GM19455 (cell line): ENCODE measurements at regions not wholly inside any gene's neighbourhood (a gene's known extent, or its start where the extent isn't known, plus 50 kb on each side); places are given as distances from the start of the nearest gene placed in this dataset.

Experiments used
- ATAC-seq: cut with Tn5 transposase; IDR thresholded peaks from one replicate; pipeline ENCODE4 v1.9.1; 2021; ENCODE audit not compliant: unreplicated experiment

GRCh38 chr5:174282391-174282790 lies 236.9 kb downstream of the NSG2 start:
- no peak for ATAC-seq

DNA sequence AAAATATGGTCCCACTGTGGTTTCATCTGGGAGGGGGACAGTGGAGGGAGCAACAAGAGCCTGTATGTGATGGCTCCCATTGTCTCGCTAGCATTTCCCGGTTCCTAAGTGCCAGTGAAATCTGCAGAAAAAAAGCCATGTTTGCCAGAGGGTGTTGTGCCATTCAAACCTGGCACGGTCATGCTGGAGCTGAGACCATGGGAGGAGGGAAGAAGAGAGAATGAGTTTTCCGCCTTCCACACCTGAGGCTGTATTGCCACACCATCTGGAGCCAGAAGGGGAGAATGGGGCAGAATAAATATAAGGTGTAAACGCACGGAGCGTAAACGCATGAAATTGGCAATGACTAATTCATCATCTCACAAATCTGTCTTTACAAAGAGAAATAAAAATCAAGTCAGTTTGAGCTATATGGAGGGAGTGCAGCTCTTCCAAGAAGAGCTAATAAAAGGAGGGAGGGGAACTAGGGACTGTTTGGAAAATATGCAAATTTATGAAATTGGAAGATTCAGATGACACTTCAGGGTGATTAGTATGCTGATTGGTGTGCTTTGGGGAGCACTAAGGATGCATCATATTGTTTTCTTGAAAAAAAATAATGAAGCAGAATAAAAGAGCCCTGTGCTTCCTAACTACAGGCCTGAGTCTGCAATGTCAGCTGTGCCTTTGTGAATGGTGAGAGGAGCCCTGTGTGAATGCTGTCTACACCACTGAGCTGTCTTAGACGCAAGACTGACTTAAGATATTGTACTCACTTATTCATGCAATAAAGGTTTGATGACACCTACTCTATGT lies 237.9 kb downstream of the NSG2 start:
- no peak for ATAC-seq

- peak; percentile 68 for ATAC-seq
Observed at GRCh38 chr5:174284873-174285272, 239.4 kb downstream of the NSG2 start.

GRCh38 chr5:174287761-174288160 lies 242.3 kb downstream of the NSG2 start:
- ATAC-seq = no peak

- ATAC-seq = no peak
Observed at GRCh38 chr5:174288439-174288838, 242.9 kb downstream of the NSG2 start.

DNA sequence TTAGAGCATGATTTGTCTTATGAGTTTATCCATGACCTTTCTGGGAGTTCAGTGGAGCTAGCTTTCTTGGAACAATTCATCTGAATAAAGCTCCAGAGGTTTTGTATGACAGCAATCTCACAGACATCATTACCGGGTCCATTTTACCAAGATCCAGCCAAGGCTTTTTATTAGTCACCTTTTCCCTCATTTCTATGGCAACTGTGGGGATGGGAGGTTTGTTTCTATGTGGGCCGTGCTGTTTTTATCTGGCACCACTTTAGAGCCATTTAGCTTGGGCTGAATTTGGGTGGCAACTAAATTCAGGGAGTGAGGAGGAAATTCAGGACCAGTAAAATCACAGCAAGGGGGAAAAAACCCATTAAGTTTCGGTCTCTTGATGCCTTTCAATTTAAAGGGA lies 245.7 kb downstream of the NSG2 start:
- no peak for ATAC-seq

DNA sequence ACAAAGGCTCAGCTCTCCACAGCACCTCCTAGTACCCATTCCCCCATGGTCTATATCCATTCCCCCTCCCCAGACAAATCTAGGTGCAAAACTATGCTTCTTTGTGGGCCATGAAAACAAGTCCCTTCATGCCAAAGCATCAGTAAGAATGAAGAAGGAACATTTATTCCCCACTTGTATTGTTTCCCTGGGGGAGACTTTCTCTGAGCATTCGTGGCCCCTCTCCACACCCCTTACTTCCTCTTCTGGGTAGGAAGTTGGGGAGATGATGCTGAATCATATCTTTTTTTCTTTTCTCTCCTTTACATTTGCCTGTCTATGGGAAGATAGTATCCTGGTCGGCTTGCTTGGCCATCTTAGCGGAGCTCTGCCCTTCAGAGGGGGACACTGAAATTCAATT lies 246.8 kb downstream of the NSG2 start:
- no peak for ATAC-seq

- no peak for ATAC-seq
Observed at GRCh38 chr5:174293006-174293405, 247.5 kb downstream of the NSG2 start.

- ATAC-seq = no peak
Observed at GRCh38 chr5:174293481-174293880, 248.0 kb downstream of the NSG2 start.

GRCh38 chr5:174294891-174295620 lies 249.6 kb downstream of the NSG2 start:
- ATAC-seq = no peak

- no peak for ATAC-seq
Observed at GRCh38 chr5:174295702-174296436, 250.4 kb downstream of the NSG2 start.

DNA sequence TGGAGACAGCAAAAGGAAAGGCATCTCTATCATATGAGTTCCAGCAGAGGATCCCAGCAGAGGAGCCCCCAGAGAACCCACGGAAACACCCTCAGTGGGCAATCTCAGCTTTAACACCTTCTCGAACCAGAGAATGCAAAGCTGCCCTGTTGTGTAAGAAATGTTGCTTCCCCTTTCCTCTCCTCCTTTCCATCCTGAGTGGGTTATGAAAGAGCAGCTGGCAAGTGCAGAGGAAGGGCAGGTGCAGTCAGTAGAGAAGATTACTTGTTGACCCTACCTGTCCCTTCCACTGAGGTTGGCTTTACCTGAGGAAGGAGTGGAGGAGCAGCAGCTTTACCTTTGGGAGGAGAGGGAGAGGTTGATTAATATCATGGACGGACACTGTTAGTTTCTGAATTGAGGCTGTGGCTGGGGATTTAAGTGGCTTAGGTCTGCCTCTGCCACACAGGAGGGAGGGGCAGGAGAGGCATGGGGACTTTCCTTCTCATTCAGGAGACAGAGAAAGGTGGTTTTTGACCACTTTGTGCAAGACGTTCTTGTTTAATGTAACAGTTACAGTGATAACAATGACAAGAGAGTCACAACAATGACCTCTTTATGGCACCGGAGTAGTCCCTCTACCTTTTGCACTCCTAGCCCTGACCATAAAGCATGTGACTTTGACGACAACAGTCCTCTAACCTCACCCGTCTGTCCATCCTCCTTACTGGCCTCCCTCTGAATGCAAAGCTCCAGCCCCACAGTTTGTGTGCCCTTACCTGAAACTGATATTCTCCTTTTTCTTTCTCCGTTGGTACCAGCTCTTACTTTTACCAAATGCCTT lies 254.8 kb downstream of the NSG2 start:
- ATAC-seq = no peak

- no peak for ATAC-seq
Observed at GRCh38 chr5:174300941-174301761, 255.6 kb downstream of the NSG2 start.

DNA sequence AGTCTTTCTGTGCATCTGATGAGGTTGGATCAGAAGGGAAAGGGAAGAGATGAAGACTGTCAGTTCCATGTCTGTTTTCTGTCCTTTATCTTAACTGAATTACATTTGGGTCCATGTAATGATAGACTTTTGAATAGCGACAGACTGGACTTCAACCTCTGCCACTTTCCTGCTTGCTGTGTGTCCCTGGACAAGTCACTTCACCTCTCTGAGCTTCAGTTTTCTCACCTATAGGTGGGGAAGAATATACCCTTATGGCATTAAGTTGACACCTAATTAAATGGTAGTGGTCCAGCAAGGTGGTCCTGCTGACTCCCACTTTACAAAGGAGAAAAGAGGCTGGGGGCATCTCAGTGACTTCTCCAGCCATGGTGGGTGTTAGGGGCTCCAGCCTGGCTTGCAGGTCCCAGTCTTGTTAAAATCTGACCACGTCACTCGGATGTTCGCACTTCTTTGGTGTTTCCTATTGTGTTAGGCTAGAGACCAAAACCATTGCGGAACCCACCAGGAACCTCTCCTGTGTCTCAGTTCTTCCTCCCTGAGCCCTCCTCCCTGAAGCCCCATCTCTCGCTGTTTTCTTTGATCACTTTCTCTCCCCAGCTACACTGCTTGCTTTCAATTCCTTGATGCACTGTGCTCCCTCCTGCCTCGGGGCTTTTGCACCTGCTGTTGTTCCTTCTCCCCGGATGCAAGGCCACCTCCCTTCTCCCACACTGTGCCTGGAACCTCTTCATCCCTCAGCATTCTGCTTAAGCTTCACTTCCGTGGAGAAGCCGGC lies 256.5 kb downstream of the NSG2 start:
- no peak for ATAC-seq

DNA sequence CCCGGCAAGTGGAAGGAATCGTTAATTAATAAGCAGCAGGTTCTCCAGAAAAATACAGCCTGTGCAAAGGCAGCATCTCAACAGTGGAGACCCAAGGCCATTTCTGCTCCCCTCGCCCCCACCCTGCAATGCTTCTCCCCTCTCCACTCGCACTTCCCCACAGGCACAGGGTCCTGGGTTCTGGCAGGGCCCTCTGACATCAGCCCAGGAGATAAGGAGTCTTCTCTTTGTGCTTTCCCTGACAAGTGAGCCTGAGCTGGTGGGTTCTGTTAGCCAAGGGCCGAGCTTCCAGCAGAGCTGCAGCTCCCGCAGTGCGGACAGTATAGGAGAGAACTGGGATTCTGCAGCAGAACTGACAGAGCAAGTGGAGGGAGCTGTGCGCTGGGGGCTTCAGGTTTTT lies 257.5 kb downstream of the NSG2 start:
- no peak for ATAC-seq

DNA sequence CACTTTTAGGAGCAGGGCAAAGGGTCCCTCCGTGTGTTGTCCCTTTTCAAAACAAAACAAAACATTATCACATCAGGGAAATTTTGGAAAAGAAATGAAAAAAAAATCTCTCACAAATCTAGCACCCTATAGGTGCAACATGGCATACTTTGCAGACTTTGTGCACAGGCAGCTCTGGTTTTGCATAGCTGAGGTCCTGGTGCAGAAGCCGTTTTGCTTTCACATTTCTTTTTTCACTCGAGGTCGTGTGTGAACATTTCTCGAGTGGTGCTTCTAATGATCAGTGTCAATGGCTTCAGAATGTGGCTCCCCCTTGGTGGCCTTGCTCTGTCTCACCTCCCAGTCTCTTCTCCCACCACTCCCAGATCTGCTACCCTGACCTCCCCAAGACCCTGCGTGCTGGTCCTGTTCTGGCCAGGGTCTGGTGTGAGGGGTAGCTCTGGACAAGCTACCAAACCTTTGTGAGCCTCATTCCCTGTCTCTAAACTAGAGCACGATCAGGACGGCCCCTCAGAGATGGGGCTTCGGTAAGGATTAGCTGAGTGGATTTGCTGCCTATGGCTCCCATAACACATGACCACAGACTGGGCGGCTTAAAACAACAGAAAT lies 258.0 kb downstream of the NSG2 start:
- ATAC-seq = no peak

DNA sequence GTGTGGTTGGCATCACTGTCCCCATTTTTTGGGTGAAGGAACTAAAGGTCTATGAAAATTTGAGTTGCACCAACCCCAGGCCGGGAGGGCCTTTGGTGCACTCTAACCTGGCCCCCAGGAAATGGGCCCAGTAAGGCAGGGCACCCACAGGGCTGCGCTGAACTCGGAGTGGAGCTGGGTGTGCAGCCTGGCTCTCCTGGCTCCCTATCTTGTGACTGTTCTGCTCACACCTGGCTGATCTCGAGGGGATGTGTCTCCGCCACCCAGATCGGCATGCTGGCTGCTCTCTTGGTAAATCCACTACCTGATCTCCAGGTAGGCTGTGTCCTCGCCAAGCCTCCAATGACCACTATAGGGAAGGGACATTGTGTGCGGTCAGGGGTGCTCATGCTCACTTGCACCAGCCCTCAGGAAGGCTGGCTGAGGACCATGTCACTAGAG lies 259.8 kb downstream of the NSG2 start:
- no peak for ATAC-seq

DNA sequence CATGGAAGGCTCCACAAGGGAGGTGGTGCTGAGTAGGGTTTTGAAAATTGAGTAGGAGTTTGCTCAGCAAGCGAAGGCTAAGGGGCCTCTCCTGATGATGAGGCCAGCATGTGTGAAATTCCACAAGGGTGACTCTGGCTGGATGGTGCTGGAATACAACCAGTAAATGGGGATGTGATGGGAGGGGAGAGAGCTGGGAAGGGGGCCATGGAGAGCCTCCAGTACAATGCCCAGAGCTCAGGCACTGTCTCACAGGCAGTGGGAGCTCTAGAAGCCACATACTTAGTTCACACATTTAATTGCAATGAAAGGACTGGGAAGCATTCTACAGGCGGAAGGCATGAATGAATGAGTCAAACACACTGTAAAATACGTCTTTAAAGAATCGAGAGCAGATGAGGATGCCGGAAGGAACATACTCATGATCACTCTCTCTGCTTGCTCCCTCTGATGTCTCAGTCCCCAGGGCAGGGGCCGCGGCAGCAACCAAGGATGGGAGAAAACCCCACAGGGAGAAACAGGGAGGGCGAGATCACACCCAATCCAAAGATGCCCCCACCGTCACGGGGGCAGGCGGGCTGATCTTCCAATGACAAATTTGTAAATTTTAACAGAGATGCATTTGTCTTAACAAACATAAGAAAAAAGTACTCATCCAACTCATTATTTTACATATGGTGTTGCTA lies 261.0 kb downstream of the NSG2 start:
- ATAC-seq = no peak
